ENCODE measurements at regions not wholly inside any gene's neighbourhood (a gene's known extent, or its start where the extent isn't known, plus 50 kb on each side); places are given as distances from the start of the nearest gene placed in this dataset.

GRCh38 chr1:91166106-91166712 lies 144.4 kb upstream of the ZNF644 start:
- peak; percentile 74 for TF ChIP-seq CTCF (IDR thresholded peaks at IDR 0.05; ENCODE audit: low read depth, low read length, poor library complexity, severe bottlenecking)
- no peak for TF ChIP-seq EZH2phosphoT487 (IDR thresholded peaks at IDR 0.05; ENCODE audit: borderline replicate concordance, low read length)

Measured in DOHH2 (cell line).